DND-41 (cell line): ENCODE measurements at regions not wholly inside any gene's neighbourhood (a gene's known extent, or its start where the extent isn't known, plus 50 kb on each side); places are given as distances from the start of the nearest gene placed in this dataset.

Experiments
- ATAC-seq: fragments of 200-7000 bp; cut with Tn5 transposase; 3 replicates; pipeline ENCODE4 v1.9.1; 2021; ENCODE audit warnings: low read depth; ENCODE audit not compliant: insufficient read depth
- DNase-seq: peaks from one replicate; pipeline ENCODE4 v3.0.0-alpha.2; 2020
- H2AFZ ChIP-seq: 2 replicates; pipeline ENCODE4 v1.6.0; 2012; ENCODE audit warnings: low read depth, low read length
- H3K27ac ChIP-seq: 2 replicates; pipeline ENCODE4 v1.5.1; 2012; ENCODE audit warnings: low read length, inconsistent platforms
- H3K27me3 ChIP-seq: fragments of 200-600 bp; sonication (generic); 2 replicates; pipeline ENCODE4 v1.6.0; 2012; ENCODE audit warnings: low read length, mild to moderate bottlenecking, inconsistent platforms; ENCODE audit not compliant: insufficient read depth, poor library complexity
- H3K36me3 ChIP-seq: 2 replicates; pipeline ENCODE4 v1.5.1; 2012; ENCODE audit warnings: low read length, inconsistent platforms; ENCODE audit not compliant: insufficient read depth
- H3K4me1 ChIP-seq: 2 replicates; pipeline ENCODE4 v1.5.1; 2012; ENCODE audit warnings: mild to moderate bottlenecking, low read length; ENCODE audit not compliant: insufficient read depth
- H3K4me2 ChIP-seq: 2 replicates; pipeline ENCODE4 v1.6.0; 2012; ENCODE audit warnings: mild to moderate bottlenecking, moderate library complexity, low read length, inconsistent platforms; ENCODE audit not compliant: insufficient read depth
- H3K4me3 ChIP-seq, 2 experiments: fragments of 200-600 bp in 1 of 2; shearing (Covaris generic) in 1 of 2; 2 replicates each; pipeline ENCODE4 v1.5.1; 2012 to 2016; ENCODE audit warnings: inconsistent platforms in 2 of 2, low read length in 2 of 2, mild to moderate bottlenecking in 2 of 2, low read depth in 1 of 2, moderate library complexity in 1 of 2
- H3K79me2 ChIP-seq: 2 replicates; pipeline ENCODE4 v1.6.0; 2012; ENCODE audit warnings: low read length, inconsistent platforms; ENCODE audit not compliant: insufficient read depth
- H3K9ac ChIP-seq: 2 replicates; pipeline ENCODE4 v1.6.0; 2012; ENCODE audit warnings: low read depth, mild to moderate bottlenecking, inconsistent platforms, low read length, moderate library complexity
- H3K9me3 ChIP-seq: 2 replicates; pipeline ENCODE4 v1.5.1; 2012; ENCODE audit warnings: low read length, moderate library complexity, mild to moderate bottlenecking, inconsistent platforms; ENCODE audit not compliant: insufficient read depth, severe bottlenecking
- H4K20me1 ChIP-seq: 2 replicates; pipeline ENCODE4 v1.6.0; 2012; ENCODE audit warnings: low read length; ENCODE audit not compliant: insufficient read depth
- EZH2 ChIP-seq: IDR thresholded peaks from 3 replicates; pipeline ENCODE4 v1.6.1; 2012; ENCODE audit warnings: borderline replicate concordance, low read depth, mild to moderate bottlenecking, moderate library complexity, low read length, inconsistent platforms; ENCODE audit not compliant: severe bottlenecking
- TF ChIP-seq, protein P1 (sequence below): IDR thresholded peaks from 2 replicates; pipeline ENCODE4 v1.5.1; 2012; ENCODE audit warnings: borderline replicate concordance, low read length, moderate library complexity, mild to moderate bottlenecking; ENCODE audit not compliant: poor library complexity, severe bottlenecking; ENCODE audit errors: extremely low read depth

DNA sequence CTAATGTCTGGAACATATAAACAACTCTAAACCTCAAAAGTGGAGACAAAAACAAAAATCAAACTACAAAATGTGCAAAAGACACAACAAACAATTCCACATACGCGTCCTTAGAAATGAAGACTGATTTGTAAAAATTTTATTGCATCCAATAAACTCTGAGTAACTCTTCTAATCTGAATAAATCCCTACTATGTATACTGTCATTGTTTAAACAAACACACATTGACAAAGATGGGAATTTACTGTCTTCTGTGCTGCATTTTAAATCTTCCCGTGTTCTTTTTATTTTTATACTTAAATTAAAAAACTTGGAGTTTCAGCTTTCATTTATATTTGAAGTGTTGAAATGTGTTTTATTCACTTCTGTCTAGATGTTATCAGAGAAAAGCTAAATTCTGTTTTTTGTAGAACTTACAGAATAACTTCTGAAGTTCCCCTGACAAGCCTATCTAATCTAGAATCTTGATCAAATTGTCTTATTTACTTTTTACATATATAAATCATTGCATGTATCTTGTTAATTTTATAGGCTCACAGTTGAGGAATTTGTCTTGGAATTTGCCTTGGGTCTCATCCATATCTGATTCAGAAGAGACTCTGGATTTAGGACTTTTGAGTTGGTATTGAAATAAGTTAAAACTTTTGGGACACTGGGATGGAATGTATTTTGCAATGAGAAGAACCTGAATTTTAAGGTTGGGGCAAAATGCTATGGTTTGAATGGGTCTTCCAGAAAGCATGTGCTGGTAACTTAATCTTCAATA, 2064.4 kb upstream of the C9orf72 start:
- no peak overlapping the region for H3K4me3 ChIP-seq
- H3K27ac ChIP-seq, result no peak overlapping the region
- no peak overlapping the region for H3K9ac ChIP-seq
- H3K9me3 ChIP-seq, result no peaks in the 10 kb centered on the region
- DNase-seq (no peak), ATAC-seq (no peak)
- H3K79me2 ChIP-seq, result no peaks in the 10 kb centered on the region
- TF ChIP-seq EZH2, result no peak
- TF ChIP-seq, protein P1, sequence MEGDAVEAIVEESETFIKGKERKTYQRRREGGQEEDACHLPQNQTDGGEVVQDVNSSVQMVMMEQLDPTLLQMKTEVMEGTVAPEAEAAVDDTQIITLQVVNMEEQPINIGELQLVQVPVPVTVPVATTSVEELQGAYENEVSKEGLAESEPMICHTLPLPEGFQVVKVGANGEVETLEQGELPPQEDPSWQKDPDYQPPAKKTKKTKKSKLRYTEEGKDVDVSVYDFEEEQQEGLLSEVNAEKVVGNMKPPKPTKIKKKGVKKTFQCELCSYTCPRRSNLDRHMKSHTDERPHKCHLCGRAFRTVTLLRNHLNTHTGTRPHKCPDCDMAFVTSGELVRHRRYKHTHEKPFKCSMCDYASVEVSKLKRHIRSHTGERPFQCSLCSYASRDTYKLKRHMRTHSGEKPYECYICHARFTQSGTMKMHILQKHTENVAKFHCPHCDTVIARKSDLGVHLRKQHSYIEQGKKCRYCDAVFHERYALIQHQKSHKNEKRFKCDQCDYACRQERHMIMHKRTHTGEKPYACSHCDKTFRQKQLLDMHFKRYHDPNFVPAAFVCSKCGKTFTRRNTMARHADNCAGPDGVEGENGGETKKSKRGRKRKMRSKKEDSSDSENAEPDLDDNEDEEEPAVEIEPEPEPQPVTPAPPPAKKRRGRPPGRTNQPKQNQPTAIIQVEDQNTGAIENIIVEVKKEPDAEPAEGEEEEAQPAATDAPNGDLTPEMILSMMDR, result no peak
- no peak overlapping the region for H3K4me2 ChIP-seq
- H3K4me1 ChIP-seq, result no peaks in the 10 kb centered on the region
- H3K27me3 ChIP-seq, result no peaks in the 10 kb centered on the region
- H2AFZ ChIP-seq, result no peak overlapping the region
- H3K36me3 ChIP-seq, result no peaks in the 10 kb centered on the region
- no peaks in the 10 kb centered on the region for H4K20me1 ChIP-seq

DNA sequence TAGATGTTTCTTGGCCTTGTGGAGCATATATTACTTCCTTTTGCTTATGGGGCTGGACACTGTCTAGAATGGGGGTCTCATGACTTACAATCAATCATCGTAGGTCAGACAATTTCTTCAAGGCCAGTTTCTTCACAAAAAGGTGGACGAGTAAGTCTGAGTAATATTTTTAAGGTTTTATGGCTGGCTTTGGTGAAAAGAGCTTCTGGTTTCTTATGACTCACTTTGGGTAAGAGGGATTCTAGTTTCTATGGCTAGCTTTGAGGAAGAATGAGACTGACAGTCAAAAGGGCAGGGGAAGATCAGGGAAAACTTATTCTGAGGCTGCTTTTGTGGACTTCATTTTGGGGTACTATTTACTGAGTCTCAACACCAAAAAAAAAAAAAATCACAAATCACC, 2067.2 kb upstream of the C9orf72 start:
- Histone ChIP-seq H3K27me3 (no peaks in the 10 kb centered on the region), H2AFZ (no peak overlapping the region), H3K9me3 (no peaks in the 10 kb centered on the region), H3K27ac (no peak overlapping the region), H3K9ac (no peak overlapping the region), H3K79me2 (no peaks in the 10 kb centered on the region), H4K20me1 (no peaks in the 10 kb centered on the region), H3K4me3 (no peak overlapping the region), H3K36me3 (no peaks in the 10 kb centered on the region), H3K4me2 (no peak overlapping the region), H3K4me1 (no peaks in the 10 kb centered on the region)
- DNase-seq, result no peak
- TF ChIP-seq EZH2, result no peak
- TF ChIP-seq, protein P1, result no peak
- ATAC-seq, result no peak

DNA sequence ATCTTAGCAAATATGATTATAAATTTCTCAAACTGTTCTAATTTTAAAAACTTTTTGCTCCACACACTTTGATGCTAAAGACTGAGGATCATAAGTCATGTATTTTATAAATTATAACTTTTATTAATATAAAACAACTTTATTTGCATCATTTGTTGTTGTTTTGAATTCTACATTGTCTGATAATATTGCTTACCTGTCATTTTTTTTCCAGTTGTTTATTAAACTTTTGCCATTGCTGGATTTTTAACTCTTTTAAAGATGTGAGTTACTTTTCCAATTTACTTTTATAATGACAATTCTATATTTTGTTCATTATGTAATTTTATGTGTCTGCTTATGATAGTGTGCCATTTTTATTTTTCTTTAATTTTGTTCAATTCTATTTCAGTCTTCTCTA, 2071.2 kb upstream of the C9orf72 start:
- Histone ChIP-seq H3K4me1 (no peaks in the 10 kb centered on the region), H3K4me2 (no peak overlapping the region), H3K9me3 (no peaks in the 10 kb centered on the region), H3K9ac (no peak overlapping the region), H4K20me1 (no peaks in the 10 kb centered on the region), H3K4me3 (no peak overlapping the region), H3K27ac (no peak overlapping the region), H3K36me3 (no peaks in the 10 kb centered on the region), H2AFZ (no peak overlapping the region), H3K79me2 (no peaks in the 10 kb centered on the region), H3K27me3 (no peaks in the 10 kb centered on the region)
- DNase-seq (no peak), ATAC-seq (no peak)
- TF ChIP-seq, protein P1, result no peak
- no peak for TF ChIP-seq EZH2
